ENCODE measurements at regions not wholly inside any gene's neighbourhood (a gene's known extent, or its start where the extent isn't known, plus 50 kb on each side); places are given as distances from the start of the nearest gene placed in this dataset.

GRCh38 chr18:47728921-47729320 is 201.5 kb downstream of the SMAD2 start:
- TF ChIP-seq CTCF (conservative IDR thresholded peaks at IDR 0.05) (no peak), EZH2 (IDR thresholded peaks at IDR 0.05; ENCODE audit: low read depth) (no peak)
